ENCODE measurements at regions not wholly inside any gene's neighbourhood (a gene's known extent, or its start where the extent isn't known, plus 50 kb on each side); places are given as distances from the start of the nearest gene placed in this dataset.
A peak's percentile ranks its signal among the peaks of the same experiment; 100 is the strongest.

GRCh38 chr3:153768561-153769469 is 352.4 kb upstream of the ARHGEF26 start:
- Mint-ChIP-seq H3K4me1 (ENCODE audit: low read depth, unreplicated experiment) (no peaks in the 10 kb centered on the region), H3K9me3 (ENCODE audit: unreplicated experiment) (peaks cover 15% of the 10 kb centered on the region), H3K27me3 (ENCODE audit: insufficient read depth, unreplicated experiment) (peaks cover 7% of the 10 kb centered on the region), H3K36me3 (ENCODE audit: insufficient read depth, unreplicated experiment) (no peaks in the 10 kb centered on the region), H3K27ac (ENCODE audit: unreplicated experiment) (no peak overlapping the region), H3K4me3 (ENCODE audit: unreplicated experiment) (no peak overlapping the region)
- Histone ChIP-seq H3K36me3 (ENCODE audit: control insufficient read depth, insufficient read depth, low read length) (no peaks in the 10 kb centered on the region), H3K9me3 (peaks cover 8% of the 10 kb centered on the region), H3K27me3 (replicated peaks; ENCODE audit: control insufficient read depth, insufficient read depth, low read length) (no peaks in the 10 kb centered on the region), H3K4me1 (no peaks in the 10 kb centered on the region), H3K4me3 (ENCODE audit: low read depth, low read length) (no peak overlapping the region)
- BruUV-seq (replicated peaks), result no TSS peak
- CTCF ChIA-PET, result interaction anchor here (0.6 to 1.2 kb wide), 2 partner anchors 20 to 325 kb away, joined by 3 read pairs; no protein-coding TSS in a partner anchor
- POLR2A ChIA-PET, result no interaction called here
- intact Hi-C loops (cut with micrococcal nuclease; ENCODE audit: unreplicated experiment), result loop anchor here (1.0 to 10.0 kb wide), 7 partner anchors 65 to 742 kb away; no protein-coding TSS in a partner anchor
- DNase-seq, result peak in 1 of 2 experiments; percentile 59
- peak; percentile 77 to 80 for TF ChIP-seq CTCF (IDR thresholded peaks at IDR 0.05; ENCODE audit: insufficient read depth in 1 of 2, low read depth in 1 of 2, low read length in 1 of 2, severe bottlenecking in 1 of 2, unreplicated experiment in 1 of 2)

DNA sequence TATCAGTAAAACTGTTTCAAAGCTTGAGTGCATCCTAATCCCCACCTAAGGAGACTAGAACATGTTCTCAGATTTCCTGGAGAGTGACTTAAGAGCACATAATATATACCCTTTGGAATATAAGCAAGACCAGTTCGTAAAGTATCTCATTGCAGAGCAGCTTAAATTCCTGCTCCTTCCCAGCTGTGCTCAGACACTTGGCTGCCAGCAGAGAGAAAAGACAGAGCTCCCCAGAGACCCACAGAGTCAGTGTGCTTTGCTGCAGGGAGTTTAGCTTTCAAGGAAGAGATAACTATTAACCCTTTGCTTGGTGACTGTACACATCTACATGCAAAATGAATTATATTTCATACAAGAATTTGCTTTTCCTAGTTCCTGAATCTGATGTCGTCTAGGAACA is 338.1 kb upstream of the ARHGEF26 start:
- Mint-ChIP-seq H3K4me3 (ENCODE audit: unreplicated experiment) (no peak overlapping the region), H3K27me3 (ENCODE audit: insufficient read depth, unreplicated experiment) (peaks cover 3% of the 10 kb centered on the region), H3K9me3 (ENCODE audit: unreplicated experiment) (no peaks in the 10 kb centered on the region), H3K27ac (ENCODE audit: unreplicated experiment) (no peak overlapping the region), H3K36me3 (ENCODE audit: insufficient read depth, unreplicated experiment) (no peaks in the 10 kb centered on the region), H3K4me1 (ENCODE audit: low read depth, unreplicated experiment) (no peaks in the 10 kb centered on the region)
- BruUV-seq (replicated peaks), result no TSS peak
- no peak for TF ChIP-seq CTCF (IDR thresholded peaks at IDR 0.05; ENCODE audit: insufficient read depth in 1 of 2, low read depth in 1 of 2, low read length in 1 of 2, severe bottlenecking in 1 of 2, unreplicated experiment in 1 of 2)
- no peaks in the 10 kb centered on the region for H3K36me3 ChIP-seq (ENCODE audit: control insufficient read depth, insufficient read depth, low read length)
- DNase-seq, result no peak
- no peaks in the 10 kb centered on the region for H3K9me3 ChIP-seq
- ChIA-PET POLR2A (interaction anchor here (0.5 kb wide), 1 partner anchor 576 kb away, joined by 3 read pairs; no protein-coding TSS in a partner anchor), CTCF (no interaction called here)
- no peaks in the 10 kb centered on the region for H3K27me3 ChIP-seq (replicated peaks; ENCODE audit: control insufficient read depth, insufficient read depth, low read length)
- no peak overlapping the region for H3K4me3 ChIP-seq (ENCODE audit: low read depth, low read length)
- H3K4me1 ChIP-seq, result no peaks in the 10 kb centered on the region
- intact Hi-C loops (cut with micrococcal nuclease; ENCODE audit: unreplicated experiment), result no loop called here

GRCh38 chr3:153783741-153784480 is 337.3 kb upstream of the ARHGEF26 start:
- no peak for TF ChIP-seq CTCF (IDR thresholded peaks at IDR 0.05; ENCODE audit: insufficient read depth in 1 of 2, low read depth in 1 of 2, low read length in 1 of 2, severe bottlenecking in 1 of 2, unreplicated experiment in 1 of 2)
- Histone ChIP-seq H3K27me3 (replicated peaks; ENCODE audit: control insufficient read depth, insufficient read depth, low read length) (no peaks in the 10 kb centered on the region), H3K9me3 (no peaks in the 10 kb centered on the region), H3K4me1 (no peaks in the 10 kb centered on the region), H3K4me3 (ENCODE audit: low read depth, low read length) (no peak overlapping the region), H3K36me3 (ENCODE audit: control insufficient read depth, insufficient read depth, low read length) (no peaks in the 10 kb centered on the region)
- no peak for DNase-seq
- H3K4me1 Mint-ChIP-seq (ENCODE audit: low read depth, unreplicated experiment), result no peaks in the 10 kb centered on the region
- no peaks in the 10 kb centered on the region for H3K9me3 Mint-ChIP-seq (ENCODE audit: unreplicated experiment)
- BruUV-seq (replicated peaks), result no TSS peak
- peaks cover 3% of the 10 kb centered on the region for H3K27me3 Mint-ChIP-seq (ENCODE audit: insufficient read depth, unreplicated experiment)
- intact Hi-C loops (cut with micrococcal nuclease; ENCODE audit: unreplicated experiment), result no loop called here
- no peaks in the 10 kb centered on the region for H3K36me3 Mint-ChIP-seq (ENCODE audit: insufficient read depth, unreplicated experiment)
- ChIA-PET POLR2A (no interaction called here), CTCF (no interaction called here)
- H3K27ac Mint-ChIP-seq (ENCODE audit: unreplicated experiment), result no peak overlapping the region
- no peak overlapping the region for H3K4me3 Mint-ChIP-seq (ENCODE audit: unreplicated experiment)

All from Caco-2 (cell line).